ENCODE measurements at regions not wholly inside any gene's neighbourhood (a gene's known extent, or its start where the extent isn't known, plus 50 kb on each side); places are given as distances from the start of the nearest gene placed in this dataset.

DNA sequence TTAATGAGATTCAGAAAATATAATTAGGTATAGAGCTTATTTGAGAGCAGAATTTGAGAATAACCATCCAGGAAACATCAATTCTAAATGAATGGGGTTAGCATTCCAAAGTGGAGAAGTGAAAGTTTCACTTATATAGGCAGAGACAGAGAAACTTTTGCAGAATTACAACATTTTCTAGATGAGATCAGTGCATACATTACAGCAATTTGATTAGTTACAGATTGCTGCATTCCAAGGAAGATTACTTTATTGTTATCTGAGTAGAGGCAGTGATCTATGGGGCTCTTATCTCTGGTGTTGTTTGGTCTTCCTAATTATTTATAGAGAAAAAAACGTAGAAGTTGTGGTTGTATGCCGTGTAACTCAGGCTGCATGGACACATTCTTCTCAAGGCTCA lies 373.8 kb upstream of the SYT4 start:
- no peak for FAIRE-seq

DNA sequence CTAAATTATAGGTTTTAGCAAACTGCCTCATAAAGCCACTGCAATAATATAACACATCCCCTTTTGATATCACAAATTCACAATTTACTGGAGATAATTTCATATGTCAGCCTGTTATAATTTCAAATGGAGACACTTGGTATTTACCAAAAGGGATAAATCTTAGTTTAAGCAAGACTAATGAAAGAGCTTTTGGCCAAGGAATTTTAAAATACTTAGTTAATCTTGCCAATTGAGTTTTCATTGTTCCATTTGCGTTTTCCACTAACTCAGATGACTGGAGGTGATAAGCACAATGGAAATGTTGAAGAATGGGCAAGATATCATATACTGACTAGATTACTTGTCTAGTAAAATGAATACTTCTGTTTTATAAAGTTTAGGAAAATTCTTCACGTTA lies 379.3 kb upstream of the SYT4 start:
- no peak for FAIRE-seq

DNA sequence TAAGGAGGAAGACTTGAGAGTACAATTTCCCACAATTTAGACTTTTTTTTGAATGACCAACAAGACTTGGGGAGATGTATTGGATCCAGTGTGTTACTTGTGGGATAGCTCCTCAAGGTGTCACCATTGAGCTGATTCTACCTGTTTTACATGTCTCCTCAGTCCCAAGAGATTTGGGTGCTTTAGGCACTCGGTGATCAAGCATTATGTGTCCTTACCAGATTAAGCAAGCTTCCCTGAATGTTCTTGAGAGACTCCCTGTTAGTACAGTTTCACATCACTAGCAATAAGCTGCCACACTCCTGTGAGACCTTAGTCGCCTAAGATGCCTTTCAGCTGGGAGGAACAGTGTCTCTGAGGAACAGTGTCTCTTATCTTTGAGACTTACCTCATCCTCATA lies 384.3 kb upstream of the SYT4 start:
- no peak for FAIRE-seq

GRCh38 chr18:43662657-43663056 lies 385.4 kb upstream of the SYT4 start:
- FAIRE-seq = no peak

GRCh38 chr18:43663159-43663558 lies 385.9 kb upstream of the SYT4 start:
- FAIRE-seq = no peak

- FAIRE-seq = no peak
Measured at GRCh38 chr18:43664487-43665008, 387.3 kb upstream of the SYT4 start.

GRCh38 chr18:43665105-43665788 lies 388.0 kb upstream of the SYT4 start:
- no peak for FAIRE-seq

GRCh38 chr18:43668866-43669265 lies 391.6 kb upstream of the SYT4 start:
- no peak for FAIRE-seq

GRCh38 chr18:43671431-43671830 lies 394.1 kb upstream of the SYT4 start:
- FAIRE-seq = no peak

DNA sequence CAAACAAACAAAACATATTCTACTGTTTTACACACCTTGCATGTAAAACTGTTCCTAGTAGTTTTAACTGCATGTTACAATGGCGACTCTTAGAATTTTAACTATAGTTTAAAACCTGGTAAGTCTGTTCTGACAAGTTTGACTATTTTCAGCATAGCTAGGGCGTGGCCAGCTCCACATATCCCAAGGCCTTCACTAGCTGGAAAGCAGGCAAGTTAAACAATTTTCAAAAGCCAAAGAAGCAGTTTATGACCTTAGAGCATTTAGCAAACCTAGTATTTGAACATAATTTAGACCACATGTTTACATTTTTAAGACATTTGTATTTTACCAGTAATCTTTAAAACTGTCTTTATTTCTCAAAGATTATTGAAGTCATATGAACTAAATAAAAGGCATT lies 402.8 kb upstream of the SYT4 start:
- no peak for FAIRE-seq

DNA sequence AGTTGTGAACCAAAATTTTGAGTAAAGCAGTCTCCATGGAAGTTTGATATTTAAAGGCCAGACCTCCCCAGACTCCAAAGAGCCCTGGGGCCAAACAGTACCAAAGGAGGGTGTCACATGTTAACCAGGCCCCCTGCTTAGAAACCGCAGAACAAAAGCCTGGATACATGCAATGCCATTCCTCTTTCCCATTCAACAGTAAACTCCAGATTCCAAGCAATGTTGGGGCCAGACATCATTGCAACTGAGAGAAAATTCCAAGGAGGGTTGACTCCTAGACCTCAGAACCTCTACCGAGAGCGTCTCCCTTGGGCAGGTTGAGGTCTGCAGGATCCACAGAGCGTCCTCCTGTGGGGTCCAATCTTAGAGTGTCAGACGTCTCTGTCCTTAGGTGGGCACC lies 404.4 kb upstream of the SYT4 start:
- no peak for FAIRE-seq

GRCh38 chr18:43682196-43682595 lies 404.9 kb upstream of the SYT4 start:
- no peak for FAIRE-seq

DNA sequence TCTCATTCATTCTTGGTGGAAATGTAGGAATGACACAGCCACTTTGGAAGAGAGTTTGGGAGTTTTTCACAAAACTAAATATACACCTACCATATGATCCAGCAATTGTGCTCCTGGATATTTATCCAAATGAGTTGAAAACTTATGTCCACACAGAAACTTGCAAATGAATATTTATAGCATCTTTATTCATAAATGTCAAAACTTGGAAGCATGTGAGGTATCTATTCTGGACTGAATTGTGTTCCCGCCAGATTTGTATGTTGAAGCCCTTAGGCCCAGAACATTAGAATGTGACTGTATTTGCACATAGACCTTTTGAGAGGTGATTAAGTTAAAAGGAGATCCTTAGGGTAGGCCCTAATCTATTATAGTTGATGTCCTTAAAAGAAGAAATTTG lies 409.4 kb upstream of the SYT4 start:
- no peak for FAIRE-seq

DNA sequence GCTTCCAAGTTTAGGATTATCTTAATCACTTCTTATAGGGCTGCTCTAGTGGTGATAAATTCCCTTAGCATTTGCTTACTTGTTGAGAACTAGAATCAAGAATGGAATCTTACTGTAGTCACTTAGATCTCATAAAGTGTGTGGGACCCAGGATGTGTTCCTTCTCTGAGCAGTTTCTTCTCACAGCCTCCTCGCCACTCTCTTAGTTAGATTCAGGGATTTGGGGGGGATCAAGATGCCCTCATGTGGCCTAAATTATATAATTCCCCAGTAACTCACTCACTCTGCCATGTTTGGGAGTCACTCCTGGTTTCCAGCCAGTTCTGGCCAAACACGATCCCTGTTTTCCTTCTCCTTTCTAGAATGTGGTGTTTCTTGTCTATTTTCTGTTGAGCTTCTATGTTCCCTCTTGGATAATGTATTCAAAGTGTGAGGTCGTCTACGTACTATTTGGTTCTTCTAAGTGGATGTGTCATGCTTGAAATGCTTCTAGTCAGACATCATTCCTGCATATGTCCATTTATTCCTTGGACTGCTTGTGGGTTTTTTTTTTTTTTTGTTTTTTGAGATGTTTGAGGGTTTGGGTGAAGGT lies 414.9 kb upstream of the SYT4 start:
- no peak for FAIRE-seq

DNA sequence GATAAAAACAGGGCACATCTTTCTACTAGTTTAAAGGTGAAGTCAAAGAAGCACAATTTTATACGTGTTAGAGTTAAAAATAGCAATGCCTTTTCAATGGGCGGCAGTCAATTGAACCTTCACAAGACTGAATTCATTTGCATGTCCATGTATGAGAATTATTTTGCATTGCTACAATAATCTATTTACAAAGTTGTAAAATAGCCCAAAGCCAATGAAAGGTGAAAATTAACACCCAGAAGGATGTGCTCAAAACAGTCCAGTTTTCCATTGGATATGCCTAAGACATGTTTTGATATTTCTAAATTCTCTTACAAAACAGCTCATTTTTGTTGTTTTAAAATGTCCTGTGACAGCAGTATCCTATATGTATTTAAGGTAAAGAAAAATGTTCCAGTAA lies 425.1 kb upstream of the SYT4 start:
- no peak for FAIRE-seq

GRCh38 chr18:43703050-43703449 lies 425.8 kb upstream of the SYT4 start:
- no peak for FAIRE-seq

- FAIRE-seq = no peak
Measured at GRCh38 chr18:43705850-43706249, 428.6 kb upstream of the SYT4 start.

DNA sequence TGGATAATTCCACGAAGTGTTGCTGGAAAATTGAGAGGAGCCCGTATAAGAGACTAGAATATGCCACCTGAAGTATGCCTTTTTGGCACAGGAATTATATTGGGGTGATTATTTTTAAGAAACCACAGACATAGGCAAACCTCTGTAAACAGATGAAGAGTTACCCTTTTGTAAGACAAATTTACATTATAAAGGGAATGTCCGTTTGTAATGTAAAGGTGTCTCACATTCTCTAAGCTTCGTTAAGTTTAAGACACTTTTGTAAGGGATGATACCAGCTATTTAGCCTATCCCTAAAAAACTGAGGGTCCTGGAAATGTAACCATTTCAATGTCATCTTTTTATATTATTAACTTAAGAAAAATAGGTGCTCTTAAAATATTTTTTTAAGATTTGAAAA lies 432.8 kb upstream of the SYT4 start:
- FAIRE-seq = no peak

GRCh38 chr18:43714343-43715010 lies 437.2 kb upstream of the SYT4 start:
- FAIRE-seq = no peak

DNA sequence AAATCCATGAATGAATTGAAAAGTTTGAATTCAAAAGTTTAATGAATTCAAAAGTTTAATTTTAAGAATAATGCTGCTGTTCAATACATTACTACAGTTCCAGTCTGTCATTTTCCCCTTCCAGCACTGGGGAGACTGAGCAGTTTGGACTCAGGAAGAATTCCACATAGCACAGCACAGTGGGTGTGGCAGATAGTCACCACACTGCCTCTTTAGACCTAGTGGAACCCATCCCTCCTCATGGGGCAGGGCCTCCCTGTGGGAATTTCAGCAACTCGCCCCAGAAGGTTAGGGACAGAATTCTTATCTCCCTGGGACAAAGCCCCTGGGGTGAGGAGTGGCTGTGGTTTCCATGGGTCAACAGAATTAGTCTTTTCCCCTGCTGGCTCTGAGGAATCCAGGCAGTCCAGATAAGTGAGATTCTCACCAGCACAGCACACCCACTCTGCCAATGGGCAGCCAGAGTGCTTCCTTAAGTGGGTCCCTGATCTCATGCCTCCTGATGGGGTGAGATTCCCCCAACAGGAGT lies 442.0 kb upstream of the SYT4 start:
- FAIRE-seq = no peak

GRCh38 chr18:43720041-43720440 lies 442.8 kb upstream of the SYT4 start:
- FAIRE-seq = no peak

GRCh38 chr18:43735570-43735969 lies 458.3 kb upstream of the SYT4 start:
- FAIRE-seq = no peak

GRCh38 chr18:43744960-43745745 lies 467.9 kb upstream of the SYT4 start:
- no peak for FAIRE-seq

All from colon (tissue), 2 donors.